GM20000 (cell line): ENCODE measurements at regions not wholly inside any gene's neighbourhood (a gene's known extent, or its start where the extent isn't known, plus 50 kb on each side); places are given as distances from the start of the nearest gene placed in this dataset.

Source experiments
- DNase-seq: peaks from one replicate; pipeline ENCODE4 v3.0.0; 2012; ENCODE audit warnings: low spot score
- CTCF ChIP-seq: IDR thresholded peaks from 2 replicates; pipeline ENCODE4 v1.5.1; 2012; ENCODE audit warnings: mild to moderate bottlenecking, control low read depth; ENCODE audit errors: extremely low read depth, missing control alignments

- TF ChIP-seq CTCF, result no peak
- no peak for DNase-seq
Measured at GRCh38 chr9:113803811-113804589, 72.1 kb upstream of the ZNF618 start.

GRCh38 chr9:113805486-113806132 is 70.5 kb upstream of the ZNF618 start:
- no peak for DNase-seq
- no peak for TF ChIP-seq CTCF

- peak; percentile 50 for TF ChIP-seq CTCF
- peak; percentile 71 for DNase-seq
Measured at GRCh38 chr9:113807173-113808061, 68.7 kb upstream of the ZNF618 start.

- no peak for TF ChIP-seq CTCF
Measured at GRCh38 chr9:113808391-113809358, 67.4 kb upstream of the ZNF618 start.

GRCh38 chr9:113817171-113817570 is 58.9 kb upstream of the ZNF618 start:
- DNase-seq, result no peak
- no peak for TF ChIP-seq CTCF

More at GRCh38 chr9:113808391-113809358, 67.4 kb upstream of the ZNF618 start:
- DNase-seq, result no peak

- TF ChIP-seq CTCF, result no peak
- no peak for DNase-seq
Measured at GRCh38 chr9:113818391-113818790, 57.7 kb upstream of the ZNF618 start.
